ENCODE measurements at regions not wholly inside any gene's neighbourhood (a gene's known extent, or its start where the extent isn't known, plus 50 kb on each side); places are given as distances from the start of the nearest gene placed in this dataset.
"Not testable (repeated sequence)": the region's sequence is repeated elsewhere in the genome, so short reads cannot be mapped to it uniquely, and the experiment has no call there.

GRCh38 chr1:244155661-244156060, 104.6 kb downstream of the ZBTB18 start:
- intact Hi-C loops (cut with DNase I): no loop called here
- DNase-seq: no peak

GRCh38 chr1:244156617-244157016, 105.5 kb downstream of the ZBTB18 start:
- intact Hi-C loops (cut with DNase I); DNase-seq: not testable (repeated sequence)

GRCh38 chr1:244157731-244158438, 106.8 kb downstream of the ZBTB18 start:
- DNase-seq: no peak
- intact Hi-C loops (cut with DNase I): no loop called here

- DNase-seq: no peak
- intact Hi-C loops (cut with DNase I): no loop called here
These were observed 108.6 kb downstream of the ZBTB18 start for GRCh38 chr1:244159646-244160045.

GRCh38 chr1:244160455-244161235, 109.6 kb downstream of the ZBTB18 start:
- DNase-seq: no peak
- intact Hi-C loops (cut with DNase I): no loop called here

GRCh38 chr1:244161236-244161510, 110.1 kb downstream of the ZBTB18 start:
- intact Hi-C loops (cut with DNase I): no loop called here
- DNase-seq: no peak

- intact Hi-C loops (cut with DNase I): no loop called here
- DNase-seq: no peak
These were observed 111.9 kb downstream of the ZBTB18 start for GRCh38 chr1:244162786-244163530.

- intact Hi-C loops (cut with DNase I): no loop called here
- no peak for DNase-seq
These were observed 112.9 kb downstream of the ZBTB18 start for GRCh38 chr1:244163861-244164510.

GRCh38 chr1:244164511-244164890, 113.4 kb downstream of the ZBTB18 start:
- intact Hi-C loops (cut with DNase I): no loop called here
- DNase-seq: no peak

GRCh38 chr1:244165021-244165420, 113.9 kb downstream of the ZBTB18 start:
- no peak for DNase-seq
- intact Hi-C loops (cut with DNase I): no loop called here

GRCh38 chr1:244165701-244166100, 114.6 kb downstream of the ZBTB18 start:
- DNase-seq: no peak
- intact Hi-C loops (cut with DNase I): no loop called here

- intact Hi-C loops (cut with DNase I): loop anchor here (10.0 kb wide), 1 partner anchor 107 kb away; no protein-coding TSS in a partner anchor
- DNase-seq: peak; percentile 26 to 93 (median 70)
These were observed 120.3 kb downstream of the ZBTB18 start for GRCh38 chr1:244171241-244171985.

- no peak for DNase-seq
- intact Hi-C loops (cut with DNase I): loop anchor here (10.0 kb wide), 1 partner anchor 108 kb away; no protein-coding TSS in a partner anchor
These were observed 122.2 kb downstream of the ZBTB18 start for GRCh38 chr1:244173240-244173639.

GRCh38 chr1:244173769-244174168, 122.7 kb downstream of the ZBTB18 start:
- intact Hi-C loops (cut with DNase I): loop anchor here (10.0 kb wide), 1 partner anchor 109 kb away; no protein-coding TSS in a partner anchor
- no peak for DNase-seq

- intact Hi-C loops (cut with DNase I): loop anchor here (10.0 kb wide), 1 partner anchor 110 kb away; no protein-coding TSS in a partner anchor
- no peak for DNase-seq
These were observed 123.9 kb downstream of the ZBTB18 start for GRCh38 chr1:244174922-244175521.

- intact Hi-C loops (cut with DNase I): loop anchor here (10.0 kb wide), 1 partner anchor 111 kb away; no protein-coding TSS in a partner anchor
- DNase-seq: no peak
These were observed 125.1 kb downstream of the ZBTB18 start for GRCh38 chr1:244176201-244176600.

- intact Hi-C loops (cut with DNase I): no loop called here
- no peak for DNase-seq
These were observed 129.2 kb downstream of the ZBTB18 start for GRCh38 chr1:244180256-244180655.

GRCh38 chr1:244181867-244182266, 130.8 kb downstream of the ZBTB18 start:
- intact Hi-C loops (cut with DNase I): no loop called here

GRCh38 chr1:244183037-244183436, 132.0 kb downstream of the ZBTB18 start:
- no peak for DNase-seq
- intact Hi-C loops (cut with DNase I): no loop called here

More at GRCh38 chr1:244181867-244182266, 130.8 kb downstream of the ZBTB18 start:
- no peak for DNase-seq
